Right lobe of liver (tissue), 4 donors: ENCODE measurements at regions not wholly inside any gene's neighbourhood (a gene's known extent, or its start where the extent isn't known, plus 50 kb on each side); places are given as distances from the start of the nearest gene placed in this dataset.

Source experiments
- POLR2A ChIP-seq: fragments of 450-650 bp; IDR thresholded peaks from one replicate; pipeline ENCODE4 v1.6.1; 2017; ENCODE audit warnings: antibody characterized with exemption, mild to moderate bottlenecking
- TF ChIP-seq, protein P1 (sequence below), 4 donors: fragments of 200-600 bp in 3 of 4; fragments of 450-650 bp in 1 of 4; IDR thresholded peaks; one replicate each; pipeline versions ENCODE4 v1.5.1 to v1.8.0; 2016 to 2022; ENCODE audit warnings: antibody characterized with exemption in 4 of 4, mild to moderate bottlenecking in 2 of 4
- donor health status: DM: no; HTN: no; CAD: no.
- donor health status: DM: no; HTN: no; CAD: no.
- donor health status: DM: no; HTN: yes; CAD: no.

DNA sequence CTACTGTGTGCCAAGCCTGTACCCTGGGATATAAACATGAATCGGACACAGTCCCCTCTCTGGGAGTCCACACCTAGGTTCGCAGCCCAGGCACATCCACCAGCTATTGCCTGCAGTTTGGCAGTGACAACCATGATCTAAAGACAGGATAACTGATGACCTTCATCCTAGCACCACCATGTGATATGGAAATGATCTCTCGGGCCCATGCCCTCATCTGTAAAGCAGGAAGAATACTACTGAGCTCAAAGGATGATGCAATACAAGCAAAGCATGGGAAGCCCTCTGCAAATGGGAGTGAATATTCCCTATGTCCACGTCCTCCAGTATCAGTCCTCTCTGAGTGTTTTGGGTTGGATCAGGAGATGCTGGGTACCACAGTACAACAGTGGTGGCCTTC, 80.9 kb upstream of the MSX1 start:
- TF ChIP-seq POLR2A, result no peak
- TF ChIP-seq, protein P1, sequence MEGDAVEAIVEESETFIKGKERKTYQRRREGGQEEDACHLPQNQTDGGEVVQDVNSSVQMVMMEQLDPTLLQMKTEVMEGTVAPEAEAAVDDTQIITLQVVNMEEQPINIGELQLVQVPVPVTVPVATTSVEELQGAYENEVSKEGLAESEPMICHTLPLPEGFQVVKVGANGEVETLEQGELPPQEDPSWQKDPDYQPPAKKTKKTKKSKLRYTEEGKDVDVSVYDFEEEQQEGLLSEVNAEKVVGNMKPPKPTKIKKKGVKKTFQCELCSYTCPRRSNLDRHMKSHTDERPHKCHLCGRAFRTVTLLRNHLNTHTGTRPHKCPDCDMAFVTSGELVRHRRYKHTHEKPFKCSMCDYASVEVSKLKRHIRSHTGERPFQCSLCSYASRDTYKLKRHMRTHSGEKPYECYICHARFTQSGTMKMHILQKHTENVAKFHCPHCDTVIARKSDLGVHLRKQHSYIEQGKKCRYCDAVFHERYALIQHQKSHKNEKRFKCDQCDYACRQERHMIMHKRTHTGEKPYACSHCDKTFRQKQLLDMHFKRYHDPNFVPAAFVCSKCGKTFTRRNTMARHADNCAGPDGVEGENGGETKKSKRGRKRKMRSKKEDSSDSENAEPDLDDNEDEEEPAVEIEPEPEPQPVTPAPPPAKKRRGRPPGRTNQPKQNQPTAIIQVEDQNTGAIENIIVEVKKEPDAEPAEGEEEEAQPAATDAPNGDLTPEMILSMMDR (IDR thresholded peaks at IDR 0.05), result no peak
